Natural killer cell (primary cell): ENCODE measurements at regions not wholly inside any gene's neighbourhood (a gene's known extent, or its start where the extent isn't known, plus 50 kb on each side); places are given as distances from the start of the nearest gene placed in this dataset.

Experiments used
- ATAC-seq, 3 donors: fragments of 150-1000 bp in 2 of 3; fragments of 200-7000 bp in 1 of 3; cut with Tn5 transposase; 1 replicate in 1 of 3; 2 replicates in 2 of 3; pipeline ENCODE4 v1.10.0; 2021; ENCODE audit warnings: mild to moderate bottlenecking in 2 of 3, moderate library complexity in 2 of 3
- DNase-seq, 2 donors: peaks; one replicate each; pipeline versions ENCODE4 v3.0.0 to v3.0.0-alpha.2; 2013 to 2021; ENCODE audit warnings: mixed read lengths in 1 of 2
- H3K27ac ChIP-seq: one replicate; pipeline ENCODE4 v1.5.1; 2013; ENCODE audit warnings: mild to moderate bottlenecking, low read length
- H3K27me3 ChIP-seq: one replicate; pipeline ENCODE4 v1.6.1; 2013; ENCODE audit warnings: low read length; ENCODE audit not compliant: control insufficient read depth, insufficient read depth
- H3K36me3 ChIP-seq: one replicate; pipeline ENCODE4 v1.6.1; 2013; ENCODE audit warnings: low read length; ENCODE audit not compliant: control insufficient read depth, insufficient read depth
- H3K4me1 ChIP-seq: one replicate; pipeline ENCODE4 v1.6.1; 2013; ENCODE audit warnings: low read length; ENCODE audit not compliant: control insufficient read depth, insufficient read depth
- H3K4me3 ChIP-seq: one replicate; pipeline ENCODE4 v1.5.1; 2013; ENCODE audit warnings: low read length
- H3K9me3 ChIP-seq: one replicate; pipeline ENCODE4 v1.6.1; 2013; ENCODE audit warnings: low read length; ENCODE audit not compliant: control insufficient read depth, insufficient read depth
- H3K27ac Mint-ChIP-seq, 2 donors: one replicate each; pipeline ENCODE4 v1.8.0; 2022; ENCODE audit warnings: mild to moderate bottlenecking in 2 of 2, mixed read lengths in 2 of 2, moderate library complexity in 1 of 2
- H3K27me3 Mint-ChIP-seq, 2 donors: one replicate each; pipeline ENCODE4 v1.8.0; 2022; ENCODE audit warnings: low read depth in 2 of 2, mixed read lengths in 2 of 2
- H3K36me3 Mint-ChIP-seq: one replicate; pipeline ENCODE4 v1.8.0; 2022; ENCODE audit warnings: mixed read lengths
- H3K4me1 Mint-ChIP-seq, 2 donors: one replicate each; pipeline ENCODE4 v1.8.0; 2022; ENCODE audit warnings: mixed read lengths in 2 of 2
- H3K4me3 Mint-ChIP-seq: one replicate; pipeline ENCODE4 v1.8.0; 2022; ENCODE audit warnings: mild to moderate bottlenecking, moderate library complexity, mixed read lengths
- H3K9me3 Mint-ChIP-seq, 2 donors: one replicate each; pipeline ENCODE4 v1.8.0; 2022; ENCODE audit warnings: mixed read lengths in 2 of 2
- CTCF ChIP-seq: fragments of 200-600 bp; IDR thresholded peaks from one replicate; pipeline ENCODE4 v1.8.0; 2022; ENCODE audit warnings: antibody characterized with exemption
- WGBS: methylation state at CpG from one replicate; pipeline ENCODE4 v1.1.7; 2013; ENCODE audit warnings: missing lambda C conversion rate; ENCODE audit not compliant: insufficient coverage; 5-methylcytosine and 5-hydroxymethylcytosine counted together
- intact Hi-C: fragments of 100-400 bp; cut with micrococcal nuclease; formaldehyde crosslinking; loops from one replicate; pipeline ENCODE4 v1.14.2; 2022

GRCh38 chr1:9435854-9436640 is 103.2 kb upstream of the SLC25A33 start:
- Histone ChIP-seq H3K4me3 (no peak overlapping the region), H3K4me1 (no peaks in the 10 kb centered on the region), H3K27me3 (no peaks in the 10 kb centered on the region), H3K9me3 (no peaks in the 10 kb centered on the region), H3K27ac (no peak overlapping the region), H3K36me3 (no peaks in the 10 kb centered on the region)
- H3K27me3 Mint-ChIP-seq, result peaks cover 21 to 46% of the 10 kb centered on the region in 2 donors
- no peaks in the 10 kb centered on the region for H3K9me3 Mint-ChIP-seq
- no peaks in the 10 kb centered on the region for H3K4me1 Mint-ChIP-seq
- no peaks in the 10 kb centered on the region for H3K36me3 Mint-ChIP-seq
- intact Hi-C loops, result no loop called here
- 89% methylated on average over 5 of the region's 5 CpGs for WGBS
- DNase-seq (no peak), ATAC-seq (no peak)
- no peak for TF ChIP-seq CTCF
- no peak overlapping the region for H3K4me3 Mint-ChIP-seq
- no peak overlapping the region for H3K27ac Mint-ChIP-seq

- Histone ChIP-seq H3K27me3 (no peaks in the 10 kb centered on the region), H3K27ac (no peak overlapping the region), H3K4me3 (no peak overlapping the region), H3K36me3 (no peaks in the 10 kb centered on the region), H3K4me1 (no peaks in the 10 kb centered on the region), H3K9me3 (no peaks in the 10 kb centered on the region)
- WGBS, result 77% methylated on average over 14 of the region's 14 CpGs
- H3K36me3 Mint-ChIP-seq, result no peaks in the 10 kb centered on the region
- no peaks in the 10 kb centered on the region for H3K9me3 Mint-ChIP-seq
- H3K4me1 Mint-ChIP-seq, result no peaks in the 10 kb centered on the region
- DNase-seq (no peak), ATAC-seq (no peak)
- no peak overlapping the region for H3K27ac Mint-ChIP-seq
- peaks cover 24 to 46% of the 10 kb centered on the region in 2 donors for H3K27me3 Mint-ChIP-seq
- no peak overlapping the region for H3K4me3 Mint-ChIP-seq
- no peak for TF ChIP-seq CTCF
- intact Hi-C loops, result no loop called here
These were observed 101.3 kb upstream of the SLC25A33 start for GRCh38 chr1:9437961-9438430.

- H3K36me3 ChIP-seq, result no peaks in the 10 kb centered on the region
- Mint-ChIP-seq H3K27ac (no peak overlapping the region), H3K9me3 (no peaks in the 10 kb centered on the region), H3K4me1 (no peaks in the 10 kb centered on the region), H3K4me3 (no peak overlapping the region), H3K27me3 (peaks cover 26 to 46% of the 10 kb centered on the region in 2 donors), H3K36me3 (no peaks in the 10 kb centered on the region)
- no peak for TF ChIP-seq CTCF
- DNase-seq (no peak), ATAC-seq (no peak)
- no peaks in the 10 kb centered on the region for H3K9me3 ChIP-seq
- intact Hi-C loops, result no loop called here
- no peaks in the 10 kb centered on the region for H3K27me3 ChIP-seq
- no peak overlapping the region for H3K4me3 ChIP-seq
- WGBS, result 73% methylated on average over 12 of the region's 12 CpGs
- no peak overlapping the region for H3K27ac ChIP-seq
- no peaks in the 10 kb centered on the region for H3K4me1 ChIP-seq
These were observed 100.7 kb upstream of the SLC25A33 start for GRCh38 chr1:9438431-9439073.
